Smooth muscle cell (in vitro differentiated cells): ENCODE measurements at regions not wholly inside any gene's neighbourhood (a gene's known extent, or its start where the extent isn't known, plus 50 kb on each side); places are given as distances from the start of the nearest gene placed in this dataset.

Experiments
- DNase-seq: peaks from one replicate; lab custom pipeline; 2025; ENCODE audit not compliant: unreplicated experiment; lab: John Stamatoyannopoulos, UW
- H2AFZ ChIP-seq: fragments of 200-600 bp; sonication (generic); 2 replicates; pipeline ENCODE4 v1.6.0; 2016; ENCODE audit warnings: antibody characterized with exemption, low read depth, mild to moderate bottlenecking
- H3F3A ChIP-seq: fragments of 200-600 bp; sonication (generic); 2 replicates; pipeline ENCODE4 v1.6.0; 2017; ENCODE audit warnings: antibody characterized with exemption, low read depth
- H3K27ac ChIP-seq: fragments of 200-600 bp; sonication (generic); 2 replicates; pipeline ENCODE4 v1.5.1; 2016; ENCODE audit warnings: low read depth, mild to moderate bottlenecking
- H3K27me3 ChIP-seq: fragments of 200-600 bp; sonication (generic); 2 replicates; pipeline ENCODE4 v1.6.1; 2016; ENCODE audit warnings: low read depth, mild to moderate bottlenecking
- H3K36me3 ChIP-seq: fragments of 200-600 bp; sonication (generic); 2 replicates; pipeline ENCODE4 v1.5.1; 2016; ENCODE audit warnings: low read depth
- H3K4me1 ChIP-seq: fragments of 200-600 bp; sonication (generic); 2 replicates; pipeline ENCODE4 v1.5.1; 2016; ENCODE audit warnings: low read depth
- H3K4me2 ChIP-seq: fragments of 200-600 bp; sonication (generic); 2 replicates; pipeline ENCODE4 v1.6.0; 2016; ENCODE audit warnings: mild to moderate bottlenecking
- H3K4me3 ChIP-seq: fragments of 200-600 bp; sonication (generic); 2 replicates; pipeline ENCODE4 v1.5.1; 2016; ENCODE audit warnings: mild to moderate bottlenecking
- H3K79me2 ChIP-seq: fragments of 200-600 bp; sonication (generic); 2 replicates; pipeline ENCODE4 v1.6.0; 2016; ENCODE audit warnings: low read depth, mild to moderate bottlenecking
- H3K9ac ChIP-seq: fragments of 200-600 bp; sonication (generic); 2 replicates; pipeline ENCODE4 v1.6.0; 2016; ENCODE audit warnings: low read depth
- H3K9me3 ChIP-seq: fragments of 200-600 bp; sonication (generic); replicated peaks from 2 replicates; pipeline ENCODE4 v1.5.1; 2016; ENCODE audit warnings: low read depth
- H4K20me1 ChIP-seq: fragments of 200-600 bp; sonication (generic); 2 replicates; pipeline ENCODE4 v1.6.0; 2016; ENCODE audit warnings: low read depth
- WGBS: methylation state at CpG from one replicate; pipeline ENCODE4 v1.1.7; 2016; ENCODE audit warnings: low lambda C conversion rate; 5-methylcytosine and 5-hydroxymethylcytosine counted together
- TF ChIP-seq, protein P1 (sequence below): fragments of 200-600 bp; sonication (generic); IDR thresholded peaks from 2 replicates; pipeline ENCODE4 v1.5.1; 2017; ENCODE audit warnings: borderline replicate concordance, mild to moderate bottlenecking, antibody characterized with exemption; ENCODE audit not compliant: insufficient read depth, poor library complexity, severe bottlenecking

DNA sequence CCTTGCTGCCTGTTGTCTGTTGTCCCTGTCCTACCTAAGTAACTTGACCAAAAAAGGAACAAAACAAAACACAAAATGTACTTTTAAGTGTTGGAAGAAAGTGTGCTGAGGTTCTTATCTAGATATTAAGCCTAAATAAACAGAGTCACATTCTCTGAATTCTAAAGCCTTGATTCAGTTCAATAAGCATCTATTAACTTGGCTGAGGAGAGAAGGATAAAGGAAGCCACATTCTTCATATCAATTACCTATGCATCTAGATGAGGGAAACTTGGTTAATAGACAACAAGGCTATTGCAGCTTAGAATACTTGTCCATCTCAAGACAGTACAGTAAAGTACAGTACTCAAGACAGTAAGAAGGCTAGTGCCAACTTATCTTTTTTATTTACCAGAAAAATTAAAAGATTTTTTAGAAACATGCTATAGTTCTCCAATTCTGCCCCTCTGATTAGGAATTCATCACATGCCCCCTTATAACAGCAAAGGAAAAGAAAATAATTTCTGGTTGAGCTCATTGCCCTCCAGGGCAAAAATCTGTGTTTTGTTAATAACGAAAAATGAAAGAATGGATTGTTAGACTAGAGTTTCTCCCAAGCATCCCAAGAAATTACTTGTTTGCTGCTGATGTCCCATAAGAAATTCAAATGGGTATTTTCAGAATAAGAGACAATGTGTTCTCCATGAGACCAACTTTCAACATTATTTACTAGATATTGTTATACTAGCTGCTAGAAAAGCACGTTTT lies 546.5 kb upstream of the SEMA3D start:
- no peaks in the 10 kb centered on the region for H3F3A ChIP-seq
- H2AFZ ChIP-seq, result no peak overlapping the region
- no peak for DNase-seq
- no peak overlapping the region for H3K4me3 ChIP-seq
- H3K27me3 ChIP-seq, result no peaks in the 10 kb centered on the region
- H3K27ac ChIP-seq, result no peak overlapping the region
- H3K79me2 ChIP-seq, result no peaks in the 10 kb centered on the region
- H3K4me1 ChIP-seq, result no peaks in the 10 kb centered on the region
- H3K36me3 ChIP-seq, result no peaks in the 10 kb centered on the region
- H4K20me1 ChIP-seq, result no peaks in the 10 kb centered on the region
- no peak overlapping the region for H3K9ac ChIP-seq
- TF ChIP-seq, protein P1, sequence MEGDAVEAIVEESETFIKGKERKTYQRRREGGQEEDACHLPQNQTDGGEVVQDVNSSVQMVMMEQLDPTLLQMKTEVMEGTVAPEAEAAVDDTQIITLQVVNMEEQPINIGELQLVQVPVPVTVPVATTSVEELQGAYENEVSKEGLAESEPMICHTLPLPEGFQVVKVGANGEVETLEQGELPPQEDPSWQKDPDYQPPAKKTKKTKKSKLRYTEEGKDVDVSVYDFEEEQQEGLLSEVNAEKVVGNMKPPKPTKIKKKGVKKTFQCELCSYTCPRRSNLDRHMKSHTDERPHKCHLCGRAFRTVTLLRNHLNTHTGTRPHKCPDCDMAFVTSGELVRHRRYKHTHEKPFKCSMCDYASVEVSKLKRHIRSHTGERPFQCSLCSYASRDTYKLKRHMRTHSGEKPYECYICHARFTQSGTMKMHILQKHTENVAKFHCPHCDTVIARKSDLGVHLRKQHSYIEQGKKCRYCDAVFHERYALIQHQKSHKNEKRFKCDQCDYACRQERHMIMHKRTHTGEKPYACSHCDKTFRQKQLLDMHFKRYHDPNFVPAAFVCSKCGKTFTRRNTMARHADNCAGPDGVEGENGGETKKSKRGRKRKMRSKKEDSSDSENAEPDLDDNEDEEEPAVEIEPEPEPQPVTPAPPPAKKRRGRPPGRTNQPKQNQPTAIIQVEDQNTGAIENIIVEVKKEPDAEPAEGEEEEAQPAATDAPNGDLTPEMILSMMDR, result no peak
- H3K4me2 ChIP-seq, result no peak overlapping the region
- 94% methylated on average over 2 of the region's 2 CpGs for WGBS
- H3K9me3 ChIP-seq, result no peaks in the 10 kb centered on the region

- Histone ChIP-seq H3K4me3 (no peak overlapping the region), H4K20me1 (no peaks in the 10 kb centered on the region), H3K27me3 (no peaks in the 10 kb centered on the region), H3K27ac (no peak overlapping the region), H3K4me2 (no peak overlapping the region), H3K9ac (no peak overlapping the region), H3K79me2 (no peaks in the 10 kb centered on the region), H3K9me3 (no peaks in the 10 kb centered on the region), H3K36me3 (no peaks in the 10 kb centered on the region), H2AFZ (no peak overlapping the region), H3F3A (no peaks in the 10 kb centered on the region), H3K4me1 (no peaks in the 10 kb centered on the region)
- WGBS, result 80% methylated on average over 2 of the region's 2 CpGs
- DNase-seq, result no peak
- TF ChIP-seq, protein P1, result no peak
Observed at GRCh38 chr7:85730012-85730411, 543.2 kb upstream of the SEMA3D start.

DNA sequence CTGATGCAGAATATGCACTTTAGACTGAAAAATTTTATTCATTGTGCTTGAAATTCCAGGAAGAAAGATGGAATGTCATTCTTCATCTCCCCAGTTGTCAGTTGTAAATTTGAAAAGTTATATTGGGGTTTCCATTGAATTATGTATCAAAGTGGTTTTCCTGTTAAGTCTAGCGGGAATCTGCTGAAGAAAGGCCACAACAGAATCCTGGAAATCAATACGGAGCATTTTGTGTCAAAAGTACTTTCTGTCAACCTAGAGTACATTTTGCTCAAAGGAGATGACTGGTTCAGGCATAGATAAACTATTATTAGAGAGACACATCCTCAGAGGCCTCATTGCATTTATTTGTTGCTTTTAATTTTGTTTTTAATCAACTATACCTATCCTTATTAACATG lies 538.2 kb upstream of the SEMA3D start:
- WGBS, result 92% methylated on average over 2 of the region's 2 CpGs
- no peaks in the 10 kb centered on the region for H3K79me2 ChIP-seq

More for the DNA sequence above, 538.2 kb upstream of the SEMA3D start:
- Histone ChIP-seq H3K27me3 (no peaks in the 10 kb centered on the region), H3K9me3 (no peaks in the 10 kb centered on the region), H3K4me1 (no peaks in the 10 kb centered on the region), H3K4me2 (no peak overlapping the region), H3K9ac (no peak overlapping the region), H4K20me1 (no peaks in the 10 kb centered on the region), H3F3A (no peaks in the 10 kb centered on the region), H2AFZ (no peak overlapping the region), H3K27ac (no peak overlapping the region), H3K4me3 (no peak overlapping the region), H3K36me3 (no peaks in the 10 kb centered on the region)
- TF ChIP-seq, protein P1, result no peak
- no peak for DNase-seq
